Liver (tissue), 8 donors: ENCODE measurements at regions not wholly inside any gene's neighbourhood (a gene's known extent, or its start where the extent isn't known, plus 50 kb on each side); places are given as distances from the start of the nearest gene placed in this dataset.

Experiments used
- DNase-seq: peaks from one replicate; pipeline ENCODE4 v3.0.0-alpha.2; 2017; ENCODE audit warnings: low spot score
- H3K27ac ChIP-seq, 2 donors: one replicate each; pipeline ENCODE4 v1.7.0; 2013; ENCODE audit warnings: inconsistent platforms in 2 of 2, low read length in 2 of 2, control low read depth in 1 of 2, low read depth in 1 of 2, mild to moderate bottlenecking in 1 of 2
- H3K27me3 ChIP-seq, 4 donors: one replicate each; pipeline versions ENCODE4 v1.6.1 to v1.7.0; 2013; ENCODE audit warnings: low read length in 3 of 4, inconsistent platforms in 1 of 4, mild to moderate bottlenecking in 1 of 4, moderate library complexity in 1 of 4; ENCODE audit not compliant: control insufficient read depth in 4 of 4, insufficient read depth in 4 of 4
- H3K36me3 ChIP-seq, 4 donors: one replicate each; pipeline versions ENCODE4 v1.6.1 to v1.7.0; 2013; ENCODE audit warnings: low read length in 3 of 4, mild to moderate bottlenecking in 3 of 4, low read depth in 1 of 4, moderate library complexity in 1 of 4; ENCODE audit not compliant: control insufficient read depth in 4 of 4, insufficient read depth in 3 of 4
- H3K4me1 ChIP-seq, 4 donors: one replicate each; pipeline versions ENCODE4 v1.6.1 to v1.7.0; 2013; ENCODE audit warnings: low read length in 3 of 4, mild to moderate bottlenecking in 3 of 4, moderate library complexity in 1 of 4; ENCODE audit not compliant: control insufficient read depth in 4 of 4, insufficient read depth in 4 of 4
- H3K4me3 ChIP-seq, 3 donors: one replicate each; pipeline versions ENCODE4 v1.6.1 to v1.7.0; 2013; ENCODE audit warnings: low read length in 3 of 3, control low read depth in 1 of 3, low read depth in 1 of 3, mild to moderate bottlenecking in 1 of 3
- H3K9ac ChIP-seq, 2 donors: one replicate each; pipeline ENCODE4 v1.7.0; 2013; ENCODE audit warnings: low read length in 2 of 2, mild to moderate bottlenecking in 2 of 2, moderate library complexity in 2 of 2, control low read depth in 1 of 2, low read depth in 1 of 2
- H3K9me3 ChIP-seq, 4 donors: one replicate each; pipeline versions ENCODE4 v1.6.1 to v1.7.0; 2013; ENCODE audit warnings: low read length in 3 of 4; ENCODE audit not compliant: control insufficient read depth in 4 of 4
- CTCF ChIP-seq: fragments of 150-350 bp; IDR thresholded peaks from 2 replicates; pipeline ENCODE4 v1.5.1; 2017; ENCODE audit warnings: improper control_type of control experiment, low read depth, low read length; ENCODE audit not compliant: missing input control
- EGR1 ChIP-seq, 2 donors: IDR thresholded peaks; 2 replicates each; pipeline ENCODE4 v1.6.1; 2016 to 2018; ENCODE audit warnings: antibody characterized with exemption in 2 of 2, low read depth in 2 of 2
- FOXA1 ChIP-seq: IDR thresholded peaks from 2 replicates; pipeline ENCODE4 v1.6.1; 2016; ENCODE audit warnings: antibody characterized with exemption
- FOXA2 ChIP-seq: IDR thresholded peaks from 2 replicates; pipeline ENCODE4 v1.6.1; 2016; ENCODE audit warnings: antibody characterized with exemption
- HNF4A ChIP-seq, 2 donors: conservative IDR thresholded peaks; 2 replicates each; pipeline ENCODE4 v1.6.1; 2016; ENCODE audit warnings: antibody characterized with exemption in 2 of 2, mild to moderate bottlenecking in 2 of 2
- JUND ChIP-seq, 2 donors: IDR thresholded peaks; 2 replicates each; pipeline ENCODE4 v1.6.1; 2016; ENCODE audit warnings: antibody characterized with exemption in 2 of 2
- MAX ChIP-seq: IDR thresholded peaks from 2 replicates; pipeline ENCODE4 v1.6.1; 2016; ENCODE audit warnings: antibody characterized with exemption
- NR2F2 ChIP-seq: IDR thresholded peaks from 2 replicates; pipeline ENCODE4 v1.6.1; 2016; ENCODE audit warnings: antibody characterized with exemption
- RAD21 ChIP-seq, 2 donors: IDR thresholded peaks; 2 replicates each; pipeline ENCODE4 v1.6.1; 2016; ENCODE audit warnings: antibody characterized with exemption in 2 of 2, mild to moderate bottlenecking in 2 of 2
- RXRA ChIP-seq, 2 donors: IDR thresholded peaks; 2 replicates each; pipeline ENCODE4 v1.6.1; 2017 to 2018; ENCODE audit warnings: antibody characterized with exemption in 2 of 2, mild to moderate bottlenecking in 1 of 2
- SP1 ChIP-seq: IDR thresholded peaks from 2 replicates; pipeline ENCODE4 v1.6.1; 2018; ENCODE audit warnings: antibody characterized with exemption, mild to moderate bottlenecking
- TAF1 ChIP-seq: conservative IDR thresholded peaks from 2 replicates; pipeline ENCODE4 v1.6.1; 2016; ENCODE audit warnings: antibody characterized with exemption, mild to moderate bottlenecking
- YY1 ChIP-seq: IDR thresholded peaks from 2 replicates; pipeline ENCODE4 v1.6.1; 2016; ENCODE audit warnings: antibody characterized with exemption, mild to moderate bottlenecking
- WGBS: extraction: QIAGEN DNeasy Blood & Tissue Kit; methylation state at CpG from one replicate; pipeline ENCODE4 v1.1.7; 2013; 5-methylcytosine and 5-hydroxymethylcytosine counted together
- TF ChIP-seq, protein P1 (sequence below): IDR thresholded peaks from 2 replicates; pipeline ENCODE4 v1.6.1; 2016; ENCODE audit warnings: antibody characterized with exemption, mild to moderate bottlenecking
- TF ChIP-seq, protein P2 (sequence below): IDR thresholded peaks from 2 replicates; pipeline ENCODE4 v1.6.1; 2016; ENCODE audit warnings: antibody characterized with exemption
- TF ChIP-seq, protein P3 (sequence below): IDR thresholded peaks from 2 replicates; pipeline ENCODE4 v1.6.1; 2016; ENCODE audit warnings: antibody characterized with exemption
- donor health status: healthy.
- donor health status: healthy.
- donor health status: healthy.
- donor health status: healthy.
- donor health status: healthy.

DNA sequence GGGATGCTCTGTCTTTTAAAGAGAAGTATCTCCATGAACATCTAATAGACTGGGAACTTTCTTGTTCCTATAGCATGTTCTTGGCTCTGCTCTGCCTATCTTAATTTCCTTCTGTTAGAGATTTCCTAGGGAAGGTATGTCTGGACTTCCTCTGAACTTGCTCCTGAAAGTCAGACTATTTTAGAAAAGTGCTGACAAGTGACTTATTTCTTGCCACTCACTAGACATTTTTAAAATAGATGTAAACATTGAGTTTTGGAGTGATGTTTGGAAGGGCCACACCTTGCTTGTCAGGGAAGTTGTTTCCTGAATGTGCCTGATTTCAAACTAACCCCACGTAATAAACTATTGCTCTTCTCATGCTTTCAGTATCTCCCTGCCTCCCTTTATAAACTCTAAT lies 62.4 kb upstream of the ATP8A1 start:
- Histone ChIP-seq H3K9ac (no peak overlapping the region), H3K36me3 (no peaks in the 10 kb centered on the region), H3K4me1 (no peaks in the 10 kb centered on the region), H3K4me3 (no peak overlapping the region), H3K27me3 (no peaks in the 10 kb centered on the region), H3K9me3 (peaks cover 0 to 3% (median 0%) of the 10 kb centered on the region in 4 donors), H3K27ac (no peak overlapping the region)
- TF ChIP-seq HNF4A (conservative IDR thresholded peaks at IDR 0.05): no peak
- TF ChIP-seq MAX: no peak
- no peak for TF ChIP-seq RAD21 (IDR thresholded peaks at IDR 0.05)
- no peak for TF ChIP-seq FOXA2
- TF ChIP-seq FOXA1: no peak
- no peak for TF ChIP-seq SP1
- no peak for TF ChIP-seq JUND (IDR thresholded peaks at IDR 0.05)
- TF ChIP-seq, protein P1, sequence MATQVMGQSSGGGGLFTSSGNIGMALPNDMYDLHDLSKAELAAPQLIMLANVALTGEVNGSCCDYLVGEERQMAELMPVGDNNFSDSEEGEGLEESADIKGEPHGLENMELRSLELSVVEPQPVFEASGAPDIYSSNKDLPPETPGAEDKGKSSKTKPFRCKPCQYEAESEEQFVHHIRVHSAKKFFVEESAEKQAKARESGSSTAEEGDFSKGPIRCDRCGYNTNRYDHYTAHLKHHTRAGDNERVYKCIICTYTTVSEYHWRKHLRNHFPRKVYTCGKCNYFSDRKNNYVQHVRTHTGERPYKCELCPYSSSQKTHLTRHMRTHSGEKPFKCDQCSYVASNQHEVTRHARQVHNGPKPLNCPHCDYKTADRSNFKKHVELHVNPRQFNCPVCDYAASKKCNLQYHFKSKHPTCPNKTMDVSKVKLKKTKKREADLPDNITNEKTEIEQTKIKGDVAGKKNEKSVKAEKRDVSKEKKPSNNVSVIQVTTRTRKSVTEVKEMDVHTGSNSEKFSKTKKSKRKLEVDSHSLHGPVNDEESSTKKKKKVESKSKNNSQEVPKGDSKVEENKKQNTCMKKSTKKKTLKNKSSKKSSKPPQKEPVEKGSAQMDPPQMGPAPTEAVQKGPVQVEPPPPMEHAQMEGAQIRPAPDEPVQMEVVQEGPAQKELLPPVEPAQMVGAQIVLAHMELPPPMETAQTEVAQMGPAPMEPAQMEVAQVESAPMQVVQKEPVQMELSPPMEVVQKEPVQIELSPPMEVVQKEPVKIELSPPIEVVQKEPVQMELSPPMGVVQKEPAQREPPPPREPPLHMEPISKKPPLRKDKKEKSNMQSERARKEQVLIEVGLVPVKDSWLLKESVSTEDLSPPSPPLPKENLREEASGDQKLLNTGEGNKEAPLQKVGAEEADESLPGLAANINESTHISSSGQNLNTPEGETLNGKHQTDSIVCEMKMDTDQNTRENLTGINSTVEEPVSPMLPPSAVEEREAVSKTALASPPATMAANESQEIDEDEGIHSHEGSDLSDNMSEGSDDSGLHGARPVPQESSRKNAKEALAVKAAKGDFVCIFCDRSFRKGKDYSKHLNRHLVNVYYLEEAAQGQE: no peak
- TF ChIP-seq, protein P2, sequence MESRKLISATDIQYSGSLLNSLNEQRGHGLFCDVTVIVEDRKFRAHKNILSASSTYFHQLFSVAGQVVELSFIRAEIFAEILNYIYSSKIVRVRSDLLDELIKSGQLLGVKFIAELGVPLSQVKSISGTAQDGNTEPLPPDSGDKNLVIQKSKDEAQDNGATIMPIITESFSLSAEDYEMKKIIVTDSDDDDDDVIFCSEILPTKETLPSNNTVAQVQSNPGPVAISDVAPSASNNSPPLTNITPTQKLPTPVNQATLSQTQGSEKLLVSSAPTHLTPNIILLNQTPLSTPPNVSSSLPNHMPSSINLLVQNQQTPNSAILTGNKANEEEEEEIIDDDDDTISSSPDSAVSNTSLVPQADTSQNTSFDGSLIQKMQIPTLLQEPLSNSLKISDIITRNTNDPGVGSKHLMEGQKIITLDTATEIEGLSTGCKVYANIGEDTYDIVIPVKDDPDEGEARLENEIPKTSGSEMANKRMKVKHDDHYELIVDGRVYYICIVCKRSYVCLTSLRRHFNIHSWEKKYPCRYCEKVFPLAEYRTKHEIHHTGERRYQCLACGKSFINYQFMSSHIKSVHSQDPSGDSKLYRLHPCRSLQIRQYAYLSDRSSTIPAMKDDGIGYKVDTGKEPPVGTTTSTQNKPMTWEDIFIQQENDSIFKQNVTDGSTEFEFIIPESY: no peak
- TF ChIP-seq EGR1 (IDR thresholded peaks at IDR 0.05; ENCODE audit: low read depth in 2 of 2): no peak
- TF ChIP-seq CTCF: no peak
- no peak for TF ChIP-seq NR2F2
- TF ChIP-seq, protein P3, sequence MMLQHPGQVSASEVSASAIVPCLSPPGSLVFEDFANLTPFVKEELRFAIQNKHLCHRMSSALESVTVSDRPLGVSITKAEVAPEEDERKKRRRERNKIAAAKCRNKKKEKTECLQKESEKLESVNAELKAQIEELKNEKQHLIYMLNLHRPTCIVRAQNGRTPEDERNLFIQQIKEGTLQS: no peak
- TF ChIP-seq RXRA (IDR thresholded peaks at IDR 0.05): no peak
- DNase-seq: no peak
- 73% methylated on average over 1 of the region's 1 CpG for WGBS

GRCh38 chr4:42718336-42718735 lies 61.4 kb upstream of the ATP8A1 start:
- no peak for DNase-seq
- TF ChIP-seq, protein P3: no peak
- TF ChIP-seq RAD21 (IDR thresholded peaks at IDR 0.05): no peak
- TF ChIP-seq FOXA2: no peak
- TF ChIP-seq YY1: no peak
- TF ChIP-seq JUND (IDR thresholded peaks at IDR 0.05): no peak
- TF ChIP-seq RXRA (IDR thresholded peaks at IDR 0.05): no peak
- no peak for TF ChIP-seq TAF1
- H3K27me3 ChIP-seq: no peaks in the 10 kb centered on the region
- H3K36me3 ChIP-seq: no peaks in the 10 kb centered on the region
- H3K4me1 ChIP-seq: no peaks in the 10 kb centered on the region
- 81% methylated on average over 1 of the region's 1 CpG for WGBS
- no peak overlapping the region for H3K9ac ChIP-seq
- H3K9me3 ChIP-seq: peaks cover 0 to 3% (median 0%) of the 10 kb centered on the region in 4 donors
- H3K27ac ChIP-seq: no peak overlapping the region
- H3K4me3 ChIP-seq: no peak overlapping the region
